Psoas muscle (tissue), 7 donors: ENCODE measurements at regions not wholly inside any gene's neighbourhood (a gene's known extent, or its start where the extent isn't known, plus 50 kb on each side); places are given as distances from the start of the nearest gene placed in this dataset.

Experiments used
- ATAC-seq, 4 donors: fragments of 200-7000 bp; cut with Tn5 transposase; one replicate each; pipeline ENCODE4 v1.9.1; 2020; ENCODE audit warnings: moderate library complexity in 3 of 4, mild to moderate bottlenecking in 2 of 4
- DNase-seq, 2 donors: peaks; one replicate each; pipeline ENCODE4 v3.0.0-alpha.2; 2020
- H3K27ac ChIP-seq: fragments of 200-600 bp; one replicate; pipeline ENCODE4 v1.8.0; 2022
- H3K27me3 ChIP-seq, 3 donors: fragments of 200-600 bp in 1 of 3; one replicate each; pipeline versions ENCODE4 v1.6.1 to v1.8.0; 2013 to 2022; ENCODE audit warnings: low read length in 2 of 3, mild to moderate bottlenecking in 2 of 3, moderate library complexity in 1 of 3; ENCODE audit not compliant: insufficient read depth in 3 of 3
- H3K36me3 ChIP-seq, 2 donors: fragments of 200-600 bp in 1 of 2; one replicate each; pipeline versions ENCODE4 v1.6.1 to v1.8.0; 2013 to 2022; ENCODE audit warnings: low read depth in 1 of 2, mild to moderate bottlenecking in 1 of 2, moderate library complexity in 1 of 2; ENCODE audit not compliant: insufficient read depth in 1 of 2
- H3K4me1 ChIP-seq: fragments of 200-600 bp; one replicate; pipeline ENCODE4 v1.8.0; 2022
- H3K4me3 ChIP-seq: fragments of 200-600 bp; one replicate; pipeline ENCODE4 v1.8.0; 2022; ENCODE audit warnings: mild to moderate bottlenecking
- H3K9me3 ChIP-seq: fragments of 200-600 bp; one replicate; pipeline ENCODE4 v1.8.0; 2022
- CTCF ChIP-seq: fragments of 200-600 bp; IDR thresholded peaks from one replicate; pipeline ENCODE4 v1.8.0; 2022; ENCODE audit warnings: antibody characterized with exemption
- WGBS, 3 donors: extraction: QIAGEN DNeasy Blood & Tissue Kit; methylation state at CpG; one replicate each; pipeline versions ENCODE4 v1.1.6 to v1.1.7; 2013; 5-methylcytosine and 5-hydroxymethylcytosine counted together
- intact Hi-C, 2 donors: fragments of 100-400 bp; cut with DNase I; formaldehyde crosslinking; loops; one replicate each; pipeline versions ENCODE4 v1.11.0 to v1.14.2; 2022
- donor health status: healthy with polysubstance abuse.
- donor health status: DM: no; HTN: no; CAD: no; lungs with moderate emphysema.
- donor health status: Bipolar disorder and iron deficiency.
- donor health status: healthy.
- donor health status: DM: yes; HTN: yes; CAD: no.
- donor health status: DM: no; HTN: no; CAD: no.
- donor health status: DM: yes; HTN: yes; CAD: no.

DNA sequence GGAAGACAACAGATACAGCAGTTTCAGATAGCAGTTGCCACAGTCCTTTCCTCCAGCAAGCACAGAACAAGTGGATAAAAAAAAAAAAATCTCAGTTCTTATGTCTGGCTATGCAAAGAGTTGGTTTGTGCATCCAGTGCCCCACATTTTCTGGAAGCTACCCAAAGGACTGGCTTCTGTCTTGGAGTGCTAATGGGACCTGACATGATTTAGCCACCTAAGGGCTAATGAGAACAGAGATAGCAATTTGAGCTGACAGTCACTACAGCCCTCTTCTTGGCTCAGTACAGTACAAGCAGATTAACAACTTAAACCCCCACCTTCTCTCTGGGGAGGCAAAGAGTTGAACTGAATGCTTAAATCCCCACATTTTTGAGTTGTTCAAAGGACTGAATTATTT is 976.8 kb downstream of the TBC1D32 start:
- intact Hi-C loops: no loop called here
- Histone ChIP-seq H3K9me3 (peaks cover 11% of the 10 kb centered on the region), H3K27me3 (no peaks in the 10 kb centered on the region), H3K4me1 (no peaks in the 10 kb centered on the region), H3K27ac (no peak overlapping the region), H3K36me3 (no peaks in the 10 kb centered on the region), H3K4me3 (no peak overlapping the region)
- DNase-seq: no peak
- TF ChIP-seq CTCF: no peak
- no peak for ATAC-seq

DNA sequence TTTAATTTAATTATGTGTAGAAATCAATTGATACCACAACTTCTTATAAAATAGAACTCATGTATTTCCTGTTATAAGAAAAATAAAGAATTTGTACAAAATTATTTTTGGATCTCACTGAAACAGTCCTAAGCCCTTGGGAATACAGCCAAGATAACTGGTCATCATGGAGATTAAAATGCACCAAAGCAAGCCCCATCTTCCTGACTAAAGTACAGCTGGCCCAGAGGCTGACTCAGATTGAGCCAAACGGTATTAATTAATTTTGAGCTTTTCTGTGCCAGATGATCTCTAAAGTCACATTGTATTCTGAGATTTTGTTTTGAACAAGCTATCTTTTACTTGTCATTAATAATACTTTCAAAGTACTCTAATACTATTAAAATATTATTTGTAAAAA is 978.5 kb downstream of the TBC1D32 start:
- H3K27ac ChIP-seq: no peak overlapping the region
- H3K36me3 ChIP-seq: no peaks in the 10 kb centered on the region
- no peaks in the 10 kb centered on the region for H3K27me3 ChIP-seq
- no peaks in the 10 kb centered on the region for H3K4me1 ChIP-seq
- 4 to 22% (median 20%) methylated on average over 1 of the region's 1 CpG for WGBS, 3 donors
- intact Hi-C loops: no loop called here
- no peak overlapping the region for H3K4me3 ChIP-seq
- ATAC-seq (no peak), DNase-seq (no peak)
- H3K9me3 ChIP-seq: peaks cover 11% of the 10 kb centered on the region
- no peak for TF ChIP-seq CTCF

GRCh38 chr6:120354452-120355098 is 979.7 kb downstream of the TBC1D32 start:
- H3K27me3 ChIP-seq: no peaks in the 10 kb centered on the region
- H3K4me1 ChIP-seq: no peaks in the 10 kb centered on the region
- no peak overlapping the region for H3K4me3 ChIP-seq
- intact Hi-C loops: no loop called here
- ATAC-seq (no peak), DNase-seq (no peak)
- no peak for TF ChIP-seq CTCF
- no peaks in the 10 kb centered on the region for H3K36me3 ChIP-seq
- peaks cover 6% of the 10 kb centered on the region for H3K9me3 ChIP-seq
- WGBS, 3 donors: 85 to 92% (median 90%) methylated on average over 1 of the region's 1 CpG
- H3K27ac ChIP-seq: no peak overlapping the region

- Histone ChIP-seq H3K27ac (no peak overlapping the region), H3K9me3 (no peaks in the 10 kb centered on the region), H3K27me3 (no peaks in the 10 kb centered on the region), H3K4me1 (no peaks in the 10 kb centered on the region), H3K4me3 (no peak overlapping the region), H3K36me3 (no peaks in the 10 kb centered on the region)
- DNase-seq: no peak
- no peak for ATAC-seq
- intact Hi-C loops: no loop called here
- no peak for TF ChIP-seq CTCF
Observed at GRCh38 chr6:120352491-120352890, 981.8 kb downstream of the TBC1D32 start.

DNA sequence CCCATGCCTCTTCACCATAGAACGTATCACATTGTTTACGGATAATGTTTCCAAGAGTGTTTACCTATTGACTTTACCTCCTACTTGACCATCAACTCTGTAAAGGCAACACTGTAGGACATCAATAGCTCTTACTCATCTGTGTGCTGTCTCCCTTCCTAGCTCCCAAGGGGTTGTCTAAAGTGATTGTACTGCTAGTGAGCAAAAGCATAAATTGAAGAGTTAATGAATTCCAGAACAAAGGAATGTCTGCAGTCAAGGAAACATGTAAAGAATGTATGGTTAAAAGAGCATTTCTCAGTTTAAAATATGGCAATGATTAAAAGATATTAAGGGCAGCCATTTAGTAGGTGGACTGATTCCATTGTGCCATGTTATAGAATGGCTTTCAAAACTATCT is 985.4 kb downstream of the TBC1D32 start:
- no peaks in the 10 kb centered on the region for H3K36me3 ChIP-seq
- H3K27ac ChIP-seq: no peak overlapping the region
- H3K9me3 ChIP-seq: no peaks in the 10 kb centered on the region
- H3K4me1 ChIP-seq: no peaks in the 10 kb centered on the region
- no peak for DNase-seq
- no peak for TF ChIP-seq CTCF
- H3K27me3 ChIP-seq: no peaks in the 10 kb centered on the region
- 91 to 92% (median 91%) methylated on average over 2 of the region's 2 CpGs for WGBS, 3 donors
- H3K4me3 ChIP-seq: no peak overlapping the region
- intact Hi-C loops: no loop called here
- ATAC-seq: no peak
